CD4-positive, alpha-beta T cell treated with Interleukin-4 for 4 hours (primary cell): ENCODE measurements at regions not wholly inside any gene's neighbourhood (a gene's known extent, or its start where the extent isn't known, plus 50 kb on each side); places are given as distances from the start of the nearest gene placed in this dataset.

Experiments used
- DNase-seq: peaks from one replicate; pipeline ENCODE4 v3.0.0-alpha.2; 2020

- DNase-seq = no peak
These were observed 444.7 kb downstream of the TLE1 start for GRCh38 chr9:81244631-81245030.

GRCh38 chr9:81242866-81243265 lies 446.5 kb downstream of the TLE1 start:
- DNase-seq = no peak

GRCh38 chr9:81239388-81239787 lies 450.0 kb downstream of the TLE1 start:
- no peak for DNase-seq

- no peak for DNase-seq
These were observed 451.6 kb downstream of the TLE1 start for GRCh38 chr9:81237565-81238231.

GRCh38 chr9:81234924-81235610 lies 454.3 kb downstream of the TLE1 start:
- no peak for DNase-seq

GRCh38 chr9:81231011-81231410 lies 458.3 kb downstream of the TLE1 start:
- DNase-seq = no peak

- no peak for DNase-seq
These were observed 461.7 kb downstream of the TLE1 start for GRCh38 chr9:81227507-81228245.

- DNase-seq = no peak
These were observed 463.8 kb downstream of the TLE1 start for GRCh38 chr9:81225596-81225995.

- no peak for DNase-seq
These were observed 464.9 kb downstream of the TLE1 start for GRCh38 chr9:81224166-81225081.

GRCh38 chr9:81214975-81215374 lies 474.4 kb downstream of the TLE1 start:
- DNase-seq = no peak

GRCh38 chr9:81213456-81213855 lies 475.9 kb downstream of the TLE1 start:
- DNase-seq = no peak

- no peak for DNase-seq
These were observed 477.6 kb downstream of the TLE1 start for GRCh38 chr9:81211741-81212140.

- DNase-seq = no peak
These were observed 481.7 kb downstream of the TLE1 start for GRCh38 chr9:81207651-81208050.

GRCh38 chr9:81202292-81202691 lies 487.1 kb downstream of the TLE1 start:
- no peak for DNase-seq

- no peak for DNase-seq
These were observed 494.1 kb downstream of the TLE1 start for GRCh38 chr9:81195206-81195605.

GRCh38 chr9:81193362-81194339 lies 495.7 kb downstream of the TLE1 start:
- no peak for DNase-seq

GRCh38 chr9:81191222-81191621 lies 498.1 kb downstream of the TLE1 start:
- DNase-seq = no peak

GRCh38 chr9:81190659-81191058 lies 498.7 kb downstream of the TLE1 start:
- no peak for DNase-seq

- no peak for DNase-seq
These were observed 505.6 kb downstream of the TLE1 start for GRCh38 chr9:81183761-81184160.

- DNase-seq = no peak
These were observed 506.9 kb downstream of the TLE1 start for GRCh38 chr9:81182431-81182830.

- DNase-seq = no peak
These were observed 515.3 kb downstream of the TLE1 start for GRCh38 chr9:81174023-81174422.

- no peak for DNase-seq
These were observed 517.7 kb downstream of the TLE1 start for GRCh38 chr9:81171689-81172088.
